ENCODE measurements at regions not wholly inside any gene's neighbourhood (a gene's known extent, or its start where the extent isn't known, plus 50 kb on each side); places are given as distances from the start of the nearest gene placed in this dataset.

DNA sequence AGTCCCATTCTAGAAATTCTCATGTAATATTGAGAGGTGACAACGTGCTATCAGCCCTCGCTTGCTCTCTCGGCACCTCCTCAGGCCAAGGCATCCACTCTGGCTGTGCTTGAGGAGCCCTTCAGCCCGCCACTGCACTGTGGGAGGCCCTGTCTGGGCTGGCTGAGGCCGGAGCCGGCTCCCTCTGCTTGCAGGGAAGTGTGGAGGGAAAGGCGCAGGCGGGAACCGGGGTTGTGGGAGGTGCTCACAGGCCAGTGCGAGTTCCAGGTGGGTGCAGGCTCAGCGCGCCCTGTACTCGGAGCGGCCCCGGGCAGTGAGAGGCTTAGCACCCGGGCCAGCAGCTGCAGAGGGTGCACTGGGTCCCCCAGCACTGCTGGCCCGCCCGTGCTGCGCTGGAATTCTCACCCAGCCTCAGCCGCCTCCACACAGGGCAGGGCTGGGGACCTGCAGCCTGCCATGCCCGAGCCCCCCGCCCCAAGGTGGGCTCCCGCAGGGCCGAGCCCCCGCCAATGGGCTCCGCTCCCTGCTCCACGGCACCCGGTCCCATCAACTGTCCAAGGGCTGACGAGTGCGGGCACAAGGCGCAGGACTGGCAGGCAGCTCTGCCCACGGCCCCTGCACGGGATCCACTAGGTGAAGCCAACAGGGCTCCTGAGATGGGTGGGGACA lies 1680.6 kb upstream of the LRRTM1 start:
- TF ChIP-seq POLR2AphosphoS5 (IDR thresholded peaks at IDR 0.05; ENCODE audit: low read depth, low read length) (no peak), SIN3A (IDR thresholded peaks at IDR 0.05; ENCODE audit: borderline replicate concordance, insufficient read depth, low read depth, low read length) (no peak)
- TF ChIP-seq, protein P1, sequence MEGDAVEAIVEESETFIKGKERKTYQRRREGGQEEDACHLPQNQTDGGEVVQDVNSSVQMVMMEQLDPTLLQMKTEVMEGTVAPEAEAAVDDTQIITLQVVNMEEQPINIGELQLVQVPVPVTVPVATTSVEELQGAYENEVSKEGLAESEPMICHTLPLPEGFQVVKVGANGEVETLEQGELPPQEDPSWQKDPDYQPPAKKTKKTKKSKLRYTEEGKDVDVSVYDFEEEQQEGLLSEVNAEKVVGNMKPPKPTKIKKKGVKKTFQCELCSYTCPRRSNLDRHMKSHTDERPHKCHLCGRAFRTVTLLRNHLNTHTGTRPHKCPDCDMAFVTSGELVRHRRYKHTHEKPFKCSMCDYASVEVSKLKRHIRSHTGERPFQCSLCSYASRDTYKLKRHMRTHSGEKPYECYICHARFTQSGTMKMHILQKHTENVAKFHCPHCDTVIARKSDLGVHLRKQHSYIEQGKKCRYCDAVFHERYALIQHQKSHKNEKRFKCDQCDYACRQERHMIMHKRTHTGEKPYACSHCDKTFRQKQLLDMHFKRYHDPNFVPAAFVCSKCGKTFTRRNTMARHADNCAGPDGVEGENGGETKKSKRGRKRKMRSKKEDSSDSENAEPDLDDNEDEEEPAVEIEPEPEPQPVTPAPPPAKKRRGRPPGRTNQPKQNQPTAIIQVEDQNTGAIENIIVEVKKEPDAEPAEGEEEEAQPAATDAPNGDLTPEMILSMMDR (IDR thresholded peaks at IDR 0.05) = no peak
- TF ChIP-seq, protein P2, sequence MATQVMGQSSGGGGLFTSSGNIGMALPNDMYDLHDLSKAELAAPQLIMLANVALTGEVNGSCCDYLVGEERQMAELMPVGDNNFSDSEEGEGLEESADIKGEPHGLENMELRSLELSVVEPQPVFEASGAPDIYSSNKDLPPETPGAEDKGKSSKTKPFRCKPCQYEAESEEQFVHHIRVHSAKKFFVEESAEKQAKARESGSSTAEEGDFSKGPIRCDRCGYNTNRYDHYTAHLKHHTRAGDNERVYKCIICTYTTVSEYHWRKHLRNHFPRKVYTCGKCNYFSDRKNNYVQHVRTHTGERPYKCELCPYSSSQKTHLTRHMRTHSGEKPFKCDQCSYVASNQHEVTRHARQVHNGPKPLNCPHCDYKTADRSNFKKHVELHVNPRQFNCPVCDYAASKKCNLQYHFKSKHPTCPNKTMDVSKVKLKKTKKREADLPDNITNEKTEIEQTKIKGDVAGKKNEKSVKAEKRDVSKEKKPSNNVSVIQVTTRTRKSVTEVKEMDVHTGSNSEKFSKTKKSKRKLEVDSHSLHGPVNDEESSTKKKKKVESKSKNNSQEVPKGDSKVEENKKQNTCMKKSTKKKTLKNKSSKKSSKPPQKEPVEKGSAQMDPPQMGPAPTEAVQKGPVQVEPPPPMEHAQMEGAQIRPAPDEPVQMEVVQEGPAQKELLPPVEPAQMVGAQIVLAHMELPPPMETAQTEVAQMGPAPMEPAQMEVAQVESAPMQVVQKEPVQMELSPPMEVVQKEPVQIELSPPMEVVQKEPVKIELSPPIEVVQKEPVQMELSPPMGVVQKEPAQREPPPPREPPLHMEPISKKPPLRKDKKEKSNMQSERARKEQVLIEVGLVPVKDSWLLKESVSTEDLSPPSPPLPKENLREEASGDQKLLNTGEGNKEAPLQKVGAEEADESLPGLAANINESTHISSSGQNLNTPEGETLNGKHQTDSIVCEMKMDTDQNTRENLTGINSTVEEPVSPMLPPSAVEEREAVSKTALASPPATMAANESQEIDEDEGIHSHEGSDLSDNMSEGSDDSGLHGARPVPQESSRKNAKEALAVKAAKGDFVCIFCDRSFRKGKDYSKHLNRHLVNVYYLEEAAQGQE (IDR thresholded peaks at IDR 0.05; ENCODE audit: insufficient read depth in 1 of 2, low read depth in 2 of 2, low read length in 1 of 2) = no peak

Data from Panc1 (cell line).